Inferior parietal cortex (tissue), 1 donor: ENCODE measurements at regions not wholly inside any gene's neighbourhood (a gene's known extent, or its start where the extent isn't known, plus 50 kb on each side); places are given as distances from the start of the nearest gene placed in this dataset.
"Not testable (repeated sequence)": the region's sequence is repeated elsewhere in the genome, so short reads cannot be mapped to it uniquely, and the experiment has no call there.

Experiments used
- DNase-seq: peaks from one replicate; pipeline ENCODE4 v3.0.0-alpha.2; 2016; ENCODE audit errors: extremely low spot score

DNA sequence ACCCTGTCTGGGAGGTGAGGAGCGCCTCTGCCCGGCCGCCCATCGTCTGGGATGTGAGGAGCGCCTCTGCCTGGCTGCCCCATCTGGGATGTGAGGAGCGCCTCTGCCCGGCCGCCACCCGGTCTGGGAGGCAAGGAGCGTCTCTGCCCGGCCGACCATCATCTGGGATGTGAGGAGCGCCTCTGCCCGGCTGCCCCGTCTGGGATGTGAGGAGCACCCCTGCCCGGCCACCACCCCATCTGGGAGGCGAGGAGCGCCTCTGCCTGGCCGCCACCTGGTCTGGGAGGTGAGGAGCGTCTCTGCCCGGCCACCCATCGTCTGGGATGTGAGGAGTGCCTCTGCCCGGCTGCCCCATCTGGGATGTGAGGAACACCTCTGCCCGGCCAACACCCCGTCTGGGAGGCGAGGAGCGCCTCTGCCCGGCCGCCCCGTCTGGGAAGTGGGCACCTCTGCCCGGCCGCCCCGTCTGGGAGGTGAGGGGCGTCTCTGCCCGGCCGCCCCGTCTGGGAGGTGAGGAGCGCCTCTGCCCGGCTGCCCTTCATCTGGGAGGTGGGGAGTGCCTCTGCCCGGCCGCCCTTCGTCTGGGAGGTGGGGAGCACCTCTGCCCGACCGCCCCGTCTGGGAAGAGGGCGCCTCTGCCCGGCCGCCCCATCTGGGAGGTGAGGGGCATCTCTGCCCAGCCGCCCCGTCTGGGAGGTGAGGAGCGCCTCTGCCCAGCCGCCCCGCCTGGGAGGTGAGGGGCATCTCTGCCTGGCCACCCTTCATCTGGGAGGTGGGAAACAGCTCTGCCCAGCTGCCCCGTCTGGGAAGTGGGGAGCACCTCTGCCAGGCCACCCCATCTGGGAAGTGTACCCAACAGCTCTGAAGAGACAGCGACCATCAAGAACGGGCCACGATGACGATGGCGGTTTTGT, 399.7 kb downstream of the CAAP1 start:
- DNase-seq = not testable (repeated sequence)

DNA sequence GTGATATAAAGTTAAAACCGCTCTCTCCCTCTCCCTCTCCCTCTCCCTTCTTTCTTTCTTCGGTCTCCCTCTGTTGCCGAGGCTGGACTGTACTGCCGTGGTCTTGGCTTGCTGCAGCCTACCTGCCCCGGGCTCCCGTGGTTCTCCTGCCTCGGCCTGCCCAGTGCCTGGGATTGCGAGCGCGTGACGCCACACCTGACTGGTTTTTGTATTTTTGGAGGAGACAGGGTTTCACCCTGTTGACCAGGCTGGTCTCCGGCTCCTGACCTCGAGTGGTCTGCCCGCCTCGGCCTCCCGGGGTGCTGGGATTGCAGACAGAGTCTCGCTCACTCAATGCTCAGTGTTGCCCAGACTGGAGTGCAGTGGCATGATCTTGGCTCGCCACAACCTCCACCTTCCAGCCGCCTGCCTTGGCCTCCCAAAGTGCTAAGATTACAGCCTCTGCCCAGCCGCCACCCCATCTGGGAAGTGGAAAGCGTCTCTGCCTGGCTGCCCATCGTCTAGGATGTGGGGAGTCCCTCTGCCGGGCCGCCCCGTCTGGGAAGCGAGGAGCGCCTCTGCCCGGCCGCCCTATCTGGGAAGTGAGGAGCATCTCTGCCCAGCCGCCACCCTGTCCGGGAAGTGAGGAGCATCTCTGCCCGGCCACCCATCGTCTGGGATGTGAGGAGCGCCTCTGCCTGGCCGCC, 400.5 kb downstream of the CAAP1 start:
- not testable (repeated sequence) for DNase-seq

DNA sequence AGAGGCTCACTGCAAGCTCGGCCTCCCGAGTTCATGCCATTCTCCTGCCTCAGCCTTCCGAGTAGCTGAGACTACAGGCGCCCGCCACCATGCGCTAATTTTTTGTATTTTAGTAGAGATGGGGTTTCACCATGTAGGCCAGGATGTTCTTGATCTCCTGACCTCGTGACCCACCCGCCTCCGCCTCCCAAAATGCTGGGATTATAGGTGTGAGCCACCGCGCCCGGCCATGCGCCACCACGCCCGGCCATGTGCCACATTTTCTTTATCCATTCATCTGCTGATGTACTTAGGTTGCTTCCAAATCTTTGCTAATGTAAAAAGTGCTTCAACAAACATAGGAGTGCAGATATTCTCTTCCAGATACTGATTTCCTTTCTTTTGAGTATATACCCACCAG, 408.6 kb downstream of the CAAP1 start:
- no peak for DNase-seq

DNA sequence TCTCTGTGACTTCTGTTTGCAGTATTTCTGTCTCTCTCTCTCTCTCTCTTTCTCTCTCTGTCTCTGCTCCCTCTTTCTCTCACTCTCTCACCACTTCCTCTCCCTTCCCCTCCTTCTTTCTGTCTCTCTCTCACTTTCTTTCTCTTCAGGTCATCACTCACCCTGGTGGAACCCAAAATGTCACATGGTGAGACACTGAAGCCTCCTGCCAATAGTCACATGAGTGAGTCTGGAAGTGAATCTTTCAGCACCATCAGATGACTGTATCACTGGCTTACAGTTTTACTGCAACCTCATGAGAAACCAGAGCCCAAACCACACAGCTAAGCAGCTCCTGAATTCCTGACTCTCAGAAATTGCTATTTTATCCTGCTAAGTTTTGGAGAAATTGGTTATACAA, 414.6 kb downstream of the CAAP1 start:
- no peak for DNase-seq

DNA sequence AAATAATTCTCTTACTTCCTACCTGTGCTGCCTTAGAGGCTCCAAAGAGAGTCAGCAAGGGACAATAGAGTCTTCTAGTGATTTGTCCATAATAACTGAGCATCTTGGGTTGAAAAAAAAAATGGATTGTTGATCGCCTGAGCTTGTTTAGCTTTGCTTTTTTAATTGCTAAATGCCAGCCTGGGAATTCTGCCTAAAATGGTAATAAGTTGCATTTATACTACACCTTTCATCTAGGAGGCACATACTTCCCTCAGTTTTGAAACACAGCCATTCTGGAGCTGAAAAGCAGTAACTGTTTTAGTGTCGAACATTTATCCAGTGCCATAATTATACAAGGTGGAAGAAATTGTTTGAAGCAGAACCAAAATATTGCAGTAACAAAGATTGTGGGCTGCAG, 421.3 kb downstream of the CAAP1 start:
- peak; percentile 31 for DNase-seq

DNA sequence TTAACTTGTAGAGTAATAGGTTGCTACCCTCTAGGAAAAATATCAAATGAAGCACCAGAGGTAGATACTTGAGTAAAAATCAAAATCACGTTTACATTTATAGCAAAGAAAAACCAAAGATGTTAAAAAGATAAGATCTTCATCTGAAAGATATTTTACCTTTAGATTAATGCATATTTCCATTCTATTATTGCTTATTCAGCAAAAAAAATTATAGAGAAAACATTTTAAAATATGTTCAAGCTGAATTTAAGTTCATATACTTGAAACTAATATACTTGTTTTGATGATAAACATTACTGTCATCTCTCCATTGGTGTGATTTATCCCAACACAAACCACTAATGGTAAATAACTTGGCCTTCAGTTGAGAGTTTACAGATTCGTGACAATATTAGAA, 422.3 kb downstream of the CAAP1 start:
- no peak for DNase-seq

DNA sequence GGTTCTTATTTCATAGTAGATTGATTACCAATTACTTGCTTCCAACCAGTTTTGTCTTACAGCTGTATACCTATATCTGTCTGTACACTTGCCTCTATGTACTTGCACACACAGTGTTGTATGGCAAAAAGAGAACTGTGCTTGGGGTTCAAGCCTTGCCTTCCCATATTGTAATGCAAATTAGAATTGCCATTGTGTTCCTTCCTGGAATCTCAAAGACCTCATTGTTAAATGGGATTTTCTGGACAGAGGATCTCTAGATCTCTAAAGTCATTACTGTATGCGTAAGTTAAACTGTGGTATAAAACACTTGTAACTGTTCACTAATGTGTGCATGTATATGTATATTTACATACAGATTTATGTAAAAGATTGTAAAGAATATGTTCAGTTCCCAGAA, 428.8 kb downstream of the CAAP1 start:
- DNase-seq = no peak

DNA sequence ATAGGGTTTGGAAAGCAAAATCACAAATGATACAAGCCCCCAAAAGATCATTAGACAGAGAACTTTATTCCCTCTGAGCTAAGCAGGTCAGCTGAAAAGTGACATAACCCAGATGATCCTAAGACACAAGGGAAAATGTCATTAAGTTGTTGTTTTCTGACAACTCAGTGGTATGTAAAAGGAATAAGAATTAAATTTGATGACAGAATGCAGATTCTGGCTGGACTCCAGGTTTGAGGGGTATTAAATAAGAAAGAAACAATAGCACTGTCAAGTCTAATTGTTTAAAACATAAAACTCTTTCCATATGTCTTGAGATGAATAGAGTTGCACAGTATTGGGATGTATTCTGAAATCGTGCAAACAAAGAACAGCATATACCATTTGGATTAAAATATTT, 429.9 kb downstream of the CAAP1 start:
- DNase-seq = no peak

DNA sequence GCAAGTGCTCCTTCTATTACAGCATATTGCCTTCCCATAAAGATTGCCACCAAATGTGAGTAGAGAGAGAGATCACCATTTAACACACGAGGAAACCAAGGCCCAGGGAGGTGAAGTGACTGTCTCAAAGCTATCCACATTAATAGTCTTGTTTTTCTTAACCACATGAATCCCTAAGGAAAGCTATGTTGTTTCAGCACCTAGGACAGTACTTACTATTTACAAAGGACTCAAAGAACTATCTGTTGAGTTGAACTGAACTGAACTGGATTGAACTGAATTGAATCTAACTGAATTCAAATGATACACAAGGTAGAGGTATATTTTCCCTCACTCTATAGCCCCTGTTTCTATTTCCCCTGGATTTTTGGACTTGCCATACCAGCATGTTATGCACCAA, 430.4 kb downstream of the CAAP1 start:
- no peak for DNase-seq

DNA sequence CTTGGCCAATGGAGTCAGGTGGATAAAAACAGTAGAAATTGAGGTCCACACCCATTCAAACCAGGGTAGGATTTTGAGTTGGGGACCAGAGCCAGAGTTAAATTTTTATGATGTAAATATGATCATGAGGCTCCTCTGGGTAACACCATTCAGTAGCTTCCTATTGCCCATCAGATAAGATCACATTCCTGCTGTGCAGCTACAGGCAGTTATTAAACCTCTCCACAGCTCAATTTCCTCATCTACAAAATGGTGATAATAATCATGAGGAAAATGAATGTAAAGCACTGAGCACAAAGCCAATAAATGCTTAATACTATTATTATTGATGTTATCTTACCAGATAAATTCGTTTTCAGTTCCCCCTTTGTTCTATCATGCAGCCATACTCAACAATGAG, 432.0 kb downstream of the CAAP1 start:
- no peak for DNase-seq

DNA sequence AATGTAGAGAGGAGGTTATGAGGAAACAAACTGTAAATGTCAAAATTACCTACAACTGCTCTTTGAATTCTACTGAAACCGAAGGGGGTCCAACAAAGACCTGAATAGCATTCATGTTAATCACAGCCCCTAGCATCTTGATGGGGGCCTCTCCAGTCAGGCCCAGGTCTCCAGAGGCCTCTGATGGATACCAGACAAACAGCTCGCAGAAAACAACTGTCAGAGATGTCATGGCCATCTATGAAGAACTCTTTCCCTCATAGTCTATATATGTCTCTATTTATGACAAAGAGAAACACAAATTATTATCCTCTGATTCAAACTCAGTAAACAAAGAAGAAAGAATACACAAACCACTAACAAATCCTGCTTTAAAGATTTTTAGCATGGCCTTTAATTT, 432.6 kb downstream of the CAAP1 start:
- DNase-seq = no peak

DNA sequence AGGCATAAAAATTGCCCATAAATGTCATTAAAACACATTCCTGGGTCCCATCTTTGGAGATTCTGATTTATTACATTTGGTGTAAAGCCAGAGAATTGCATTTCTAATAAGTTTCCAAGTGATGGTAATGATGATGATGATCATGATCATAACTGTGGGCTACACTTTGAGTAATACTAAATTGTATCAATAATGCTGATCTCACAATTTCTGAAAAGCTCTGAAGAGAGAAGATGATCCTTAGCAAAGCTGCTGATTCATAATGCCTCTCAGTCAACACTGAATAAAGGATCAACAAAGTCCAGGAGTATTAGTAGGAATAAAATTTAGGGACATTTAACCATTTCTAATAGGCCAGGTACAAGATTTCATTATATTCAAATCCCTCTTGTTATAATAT, 434.5 kb downstream of the CAAP1 start:
- no peak for DNase-seq

DNA sequence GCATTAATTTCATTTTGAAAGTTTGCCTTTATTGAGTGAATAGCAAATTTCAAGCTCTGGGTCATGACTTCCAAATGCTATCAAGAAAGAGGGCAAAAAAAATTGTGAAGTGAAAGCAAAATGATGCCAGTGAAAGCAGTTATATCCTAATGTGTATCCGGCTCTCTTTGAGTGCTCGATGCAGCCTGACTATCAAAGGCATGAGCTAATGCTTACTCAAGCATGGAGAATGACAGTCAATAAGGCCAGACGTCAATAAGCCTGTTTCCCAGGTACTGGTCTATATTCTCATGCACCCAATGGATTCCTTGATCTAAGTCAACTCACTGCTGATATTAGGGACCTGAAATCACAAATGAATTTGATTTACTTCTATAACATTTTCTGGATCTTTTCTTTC, 435.5 kb downstream of the CAAP1 start:
- DNase-seq = no peak

DNA sequence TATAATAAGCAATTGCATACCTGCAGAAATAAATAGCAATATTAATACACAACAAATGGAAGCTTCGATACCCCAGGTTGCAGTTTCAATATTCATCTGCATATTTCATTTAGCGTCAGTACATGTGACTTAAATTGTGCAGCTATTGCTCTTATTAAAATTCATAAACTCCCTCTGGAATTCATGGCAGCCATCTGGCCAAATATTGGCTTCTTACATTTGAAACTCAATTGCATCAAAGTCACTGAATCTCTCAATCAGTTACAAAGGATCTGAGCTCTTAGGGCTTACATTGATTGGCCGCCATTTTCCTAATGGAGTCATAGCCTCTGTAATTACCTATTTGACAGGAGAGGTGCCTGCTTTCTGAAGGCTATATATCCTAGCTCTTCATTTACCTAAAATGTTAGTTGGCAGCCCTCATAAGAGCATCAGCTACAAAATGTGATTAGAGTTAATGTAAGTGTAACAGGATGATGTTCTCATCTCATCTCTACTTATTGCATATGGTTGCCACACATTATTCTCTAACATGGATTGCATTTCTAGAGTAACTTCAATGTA, 453.5 kb downstream of the CAAP1 start:
- no peak for DNase-seq

DNA sequence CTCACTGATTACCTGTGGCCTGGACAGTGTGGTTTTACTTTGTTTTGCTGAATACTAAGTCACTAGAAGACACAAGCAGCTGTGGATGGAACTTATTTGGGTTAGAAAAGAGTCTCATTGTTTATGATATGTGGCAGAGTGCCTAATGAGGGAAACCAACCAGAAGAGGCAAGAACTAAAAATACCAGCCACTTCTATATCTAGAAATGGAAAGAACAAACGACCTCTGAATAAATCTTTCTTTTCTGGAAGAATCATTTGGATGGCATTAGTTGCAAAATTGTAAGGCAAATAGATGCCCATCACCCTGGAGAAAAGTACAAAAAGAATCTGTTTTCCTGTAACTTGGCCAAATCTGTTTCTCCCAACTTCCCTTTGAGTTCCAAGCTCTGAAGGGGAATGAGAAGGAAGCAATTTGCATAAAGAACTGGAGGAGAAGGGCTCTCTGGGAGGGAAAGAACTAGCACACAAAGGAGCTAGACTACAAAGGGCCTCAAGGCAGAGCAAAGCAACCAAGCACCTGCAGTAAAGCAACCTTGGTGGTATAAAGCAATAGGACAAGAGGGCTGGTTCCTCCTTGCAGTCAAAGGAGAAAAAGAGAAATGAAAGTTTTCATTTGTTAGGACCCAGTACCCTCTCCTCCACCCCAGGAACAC, 455.4 kb downstream of the CAAP1 start:
- peak; percentile 64 for DNase-seq

DNA sequence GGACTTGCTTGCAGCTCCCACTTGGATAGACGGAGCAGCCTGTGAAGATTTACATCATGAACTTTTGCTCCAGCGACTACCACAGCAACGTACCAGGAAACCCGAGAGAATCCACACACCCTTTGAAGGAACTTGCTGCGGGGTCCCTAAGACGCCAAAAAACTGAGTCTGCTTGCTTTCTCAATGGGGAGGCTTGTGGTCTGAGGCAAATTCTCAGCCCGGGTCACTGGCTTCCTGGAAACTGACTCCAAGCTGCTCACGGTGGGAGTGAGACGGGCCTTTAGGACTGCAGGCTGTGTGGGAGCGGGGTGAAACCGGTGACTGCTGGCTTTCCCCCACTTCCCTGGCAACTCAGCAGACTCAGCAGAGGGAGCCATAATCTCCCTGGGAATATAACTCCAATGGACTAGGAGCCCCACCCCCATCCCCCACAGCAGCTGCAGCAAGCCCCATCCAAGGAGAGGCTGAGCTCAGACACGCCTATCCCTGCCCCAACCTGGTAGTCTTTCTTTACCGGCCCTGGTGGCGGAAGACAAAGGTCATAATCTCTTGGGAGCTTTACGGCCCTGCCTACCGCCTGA, 466.0 kb downstream of the CAAP1 start:
- DNase-seq = no peak

DNA sequence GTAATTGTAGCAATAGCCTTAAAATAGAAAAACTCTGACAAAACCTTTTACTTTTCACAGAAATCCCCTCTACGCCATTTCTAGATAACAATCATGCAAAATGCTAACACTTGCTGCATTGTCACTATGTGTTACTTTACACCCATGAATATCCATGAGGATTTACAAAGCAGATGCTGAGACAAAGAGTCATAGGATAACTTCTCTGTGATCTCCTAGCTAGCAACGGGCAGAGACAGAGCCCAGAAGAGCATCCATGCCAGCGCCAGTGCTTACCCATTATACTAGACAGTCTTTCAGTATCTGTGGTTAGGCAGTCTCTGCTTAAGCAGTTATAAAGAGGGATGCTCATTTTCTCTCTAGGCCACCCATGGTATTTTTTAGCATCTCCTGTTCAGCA, 474.1 kb downstream of the CAAP1 start:
- no peak for DNase-seq

DNA sequence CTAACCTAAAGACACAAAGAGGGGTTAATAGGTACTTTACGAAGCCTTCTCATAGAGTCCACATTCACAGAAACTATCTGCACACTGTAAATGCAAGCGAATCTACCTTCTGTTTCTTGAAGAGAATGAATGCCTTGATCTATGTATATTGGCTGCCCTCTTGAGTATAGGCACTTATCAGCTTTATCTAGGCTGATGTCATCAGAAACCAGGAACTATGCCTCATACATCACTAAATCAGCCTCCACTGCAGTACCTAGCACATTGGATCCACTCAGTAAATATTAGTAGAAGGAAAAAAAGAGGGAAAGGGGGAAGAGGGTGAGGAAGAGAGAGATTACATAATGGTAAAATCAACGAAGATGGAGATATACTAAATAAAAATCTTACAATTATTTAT, 477.1 kb downstream of the CAAP1 start:
- no peak for DNase-seq

DNA sequence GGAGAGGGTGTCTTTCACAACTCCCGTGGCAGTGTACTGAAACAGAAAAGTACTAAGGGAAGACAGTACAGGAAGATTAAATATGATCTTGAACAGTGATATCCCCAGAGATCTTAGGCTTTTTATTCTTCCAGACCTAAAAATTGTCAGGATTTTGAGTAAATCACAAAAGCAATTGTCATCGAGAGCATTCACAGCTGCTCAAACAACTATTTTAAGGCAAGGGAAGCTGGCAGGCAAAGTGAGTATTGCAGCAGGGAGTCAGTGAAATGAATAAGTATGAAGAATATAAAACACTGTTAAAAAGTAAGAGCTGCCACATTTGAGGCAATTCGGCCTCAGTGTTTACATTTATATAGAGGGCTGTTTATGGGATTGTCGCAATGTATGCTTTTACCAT, 479.0 kb downstream of the CAAP1 start:
- DNase-seq = peak; percentile 11

DNA sequence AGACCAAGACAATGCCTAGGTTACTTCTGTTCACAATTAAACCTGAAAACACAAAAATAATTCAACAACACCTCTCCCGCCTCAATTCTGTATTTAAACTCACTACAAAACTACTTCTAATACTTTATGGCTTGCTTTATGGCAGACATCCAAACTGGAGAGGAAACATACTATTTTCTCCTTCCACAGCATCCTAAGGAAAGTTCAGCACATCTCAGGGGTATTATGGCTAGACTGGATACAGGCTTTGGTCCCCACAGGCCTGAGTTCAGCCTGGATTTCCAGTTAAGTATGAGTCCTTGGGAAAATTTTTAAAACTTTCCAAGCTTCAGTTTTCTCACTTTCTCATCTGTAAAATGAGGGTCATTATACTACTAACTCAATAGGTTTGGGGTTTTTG, 480.2 kb downstream of the CAAP1 start:
- no peak for DNase-seq

DNA sequence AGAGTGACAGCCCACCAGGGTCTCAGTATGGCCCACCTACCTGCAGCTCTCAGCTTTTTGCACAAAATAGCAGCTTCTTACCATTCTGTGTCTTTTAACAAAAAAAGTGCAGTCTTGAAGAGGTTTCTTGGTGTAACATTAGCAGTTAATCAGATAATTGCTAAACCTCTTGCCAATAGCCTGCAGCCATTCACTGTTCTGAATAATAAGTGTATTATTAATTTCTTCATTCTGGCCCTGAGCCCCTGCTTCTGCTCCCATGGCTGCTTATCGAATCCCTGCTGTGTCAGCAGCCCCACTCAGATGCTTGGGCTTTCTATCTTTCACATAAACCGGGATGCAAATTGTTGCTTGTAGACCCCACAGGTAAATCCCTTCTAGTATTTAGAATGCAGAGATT, 485.9 kb downstream of the CAAP1 start:
- no peak for DNase-seq

DNA sequence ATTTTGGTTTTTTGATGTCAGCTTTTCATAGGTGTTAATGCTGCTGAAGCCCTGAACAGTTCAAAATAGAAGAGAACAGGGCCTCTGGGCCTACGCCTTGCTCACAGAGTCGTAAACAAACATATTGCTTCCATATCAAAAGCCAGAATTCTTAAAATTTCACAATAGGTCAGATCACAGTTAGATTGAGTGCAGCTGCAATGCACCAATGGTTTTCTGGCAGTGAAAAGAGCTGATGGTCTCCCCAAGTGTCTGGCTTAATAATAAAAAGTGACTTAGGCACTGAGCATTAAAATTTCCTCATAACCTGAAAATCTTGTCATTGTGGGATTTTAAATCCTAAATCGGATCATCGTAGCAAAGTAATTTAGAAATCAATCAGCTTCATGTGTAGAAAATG, 493.0 kb downstream of the CAAP1 start:
- DNase-seq = no peak
